NB4 (cell line): ENCODE measurements at regions not wholly inside any gene's neighbourhood (a gene's known extent, or its start where the extent isn't known, plus 50 kb on each side); places are given as distances from the start of the nearest gene placed in this dataset.

Experiments
- CTCF ChIP-seq: IDR thresholded peaks from one replicate; pipeline ENCODE4 v1.5.1; 2012; ENCODE audit warnings: low read depth, low read length
- MAX ChIP-seq: IDR thresholded peaks from 2 replicates; pipeline ENCODE4 v1.6.1; 2011; ENCODE audit warnings: low read depth, low read length
- POLR2A ChIP-seq: IDR thresholded peaks from 2 replicates; pipeline ENCODE4 v1.6.1; 2011; ENCODE audit warnings: mild to moderate bottlenecking; ENCODE audit not compliant: insufficient read length; ENCODE audit errors: extremely low read depth

GRCh38 chr1:14460173-14460572, 138.3 kb upstream of the KAZN start:
- no peak for TF ChIP-seq CTCF
- no peak for TF ChIP-seq POLR2A
- no peak for TF ChIP-seq MAX
